ENCODE measurements at regions not wholly inside any gene's neighbourhood (a gene's known extent, or its start where the extent isn't known, plus 50 kb on each side); places are given as distances from the start of the nearest gene placed in this dataset.

DNA sequence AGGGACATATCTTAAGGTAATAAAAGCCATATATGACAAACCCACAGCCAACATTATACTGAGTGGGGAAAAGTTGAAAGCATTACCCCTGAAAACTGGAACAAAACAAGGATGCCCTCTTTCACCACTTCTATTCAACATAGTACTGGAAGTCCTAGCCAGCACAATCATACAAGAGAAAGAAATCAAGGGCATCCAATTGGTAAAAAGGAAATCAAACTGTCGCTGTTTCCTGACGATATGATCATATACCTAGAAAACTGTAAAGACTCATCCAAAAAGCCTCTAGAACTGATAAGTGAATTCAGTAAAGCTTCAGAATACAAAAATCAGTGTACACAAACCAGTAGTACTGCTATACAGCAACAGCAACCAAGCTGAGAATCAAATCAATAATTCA, 53.8 kb upstream of the PSME4 start:
- Mint-ChIP-seq H3K27ac (no peak overlapping the region), H3K27me3 (no peaks in the 10 kb centered on the region), H3K9me3 (peaks cover 5% of the 10 kb centered on the region), H3K4me3 (no peak overlapping the region), H3K36me3 (peaks cover 15% of the 10 kb centered on the region), H3K4me1 (ENCODE audit: low read depth in 2 of 2) (no peaks in the 10 kb centered on the region)
- DNase-seq (ENCODE audit: low spot score): no peak
- ATAC-seq: no peak

- peaks cover 15% of the 10 kb centered on the region for H3K36me3 Mint-ChIP-seq
- ATAC-seq (no peak), DNase-seq (ENCODE audit: low spot score) (no peak)
- H3K27ac Mint-ChIP-seq: no peak overlapping the region
- no peak overlapping the region for H3K4me3 Mint-ChIP-seq
- peaks cover 5% of the 10 kb centered on the region for H3K9me3 Mint-ChIP-seq
- H3K4me1 Mint-ChIP-seq (ENCODE audit: low read depth in 2 of 2): peaks cover 0 to 3% of the 10 kb centered on the region in 2 donors
- no peaks in the 10 kb centered on the region for H3K27me3 Mint-ChIP-seq
Observed at GRCh38 chr2:54021702-54022101, 50.9 kb upstream of the PSME4 start.

- Mint-ChIP-seq H3K9me3 (peaks cover 5% of the 10 kb centered on the region), H3K4me3 (no peak overlapping the region), H3K36me3 (peaks cover 15% of the 10 kb centered on the region), H3K27ac (no peak overlapping the region), H3K4me1 (ENCODE audit: low read depth in 2 of 2) (peaks cover 0 to 3% of the 10 kb centered on the region in 2 donors), H3K27me3 (no peaks in the 10 kb centered on the region)
- DNase-seq (ENCODE audit: low spot score) (no peak), ATAC-seq (no peak)
Observed at GRCh38 chr2:54020793-54021414, 50.1 kb upstream of the PSME4 start.

Measured in natural killer cell treated with Interleukin-12 subunit alpha and Interleukin-12 subunit beta and Interleukin-15 and Interleukin-18, amount 100 ng/mL, for 72 hours (primary cell).